Upper lobe of right lung (tissue), 1 donor: ENCODE measurements at regions not wholly inside any gene's neighbourhood (a gene's known extent, or its start where the extent isn't known, plus 50 kb on each side); places are given as distances from the start of the nearest gene placed in this dataset.

Experiments used
- ATAC-seq: fragments of 200-7000 bp; cut with Tn5 transposase; one replicate; pipeline ENCODE4 v1.9.1; 2020; ENCODE audit warnings: mild to moderate bottlenecking, moderate library complexity
- DNase-seq: peaks from one replicate; pipeline ENCODE4 v3.0.0-alpha.2; 2020
- H3K27ac ChIP-seq: fragments of 200-600 bp; one replicate; pipeline ENCODE4 v1.8.0; 2022
- H3K27me3 ChIP-seq: fragments of 200-600 bp; one replicate; pipeline ENCODE4 v1.8.0; 2022; ENCODE audit warnings: mild to moderate bottlenecking
- H3K36me3 ChIP-seq: fragments of 200-600 bp; one replicate; pipeline ENCODE4 v1.8.0; 2022
- H3K4me1 ChIP-seq: fragments of 200-600 bp; one replicate; pipeline ENCODE4 v1.8.0; 2022
- H3K4me3 ChIP-seq: fragments of 200-600 bp; one replicate; pipeline ENCODE4 v1.8.0; 2022; ENCODE audit warnings: mild to moderate bottlenecking
- H3K9me3 ChIP-seq: fragments of 200-600 bp; one replicate; pipeline ENCODE4 v1.8.0; 2022
- intact Hi-C: fragments of 100-400 bp; cut with DNase I; formaldehyde crosslinking; loops from one replicate; pipeline ENCODE4 v1.11.0; 2022
- TF ChIP-seq, protein P1 (sequence below): fragments of 200-600 bp; IDR thresholded peaks from one replicate; pipeline ENCODE4 v1.8.0; 2022; ENCODE audit warnings: antibody characterized with exemption
- donor health status: DM: no; HTN: yes; CAD: no; lungs with severe emphysema.

DNA sequence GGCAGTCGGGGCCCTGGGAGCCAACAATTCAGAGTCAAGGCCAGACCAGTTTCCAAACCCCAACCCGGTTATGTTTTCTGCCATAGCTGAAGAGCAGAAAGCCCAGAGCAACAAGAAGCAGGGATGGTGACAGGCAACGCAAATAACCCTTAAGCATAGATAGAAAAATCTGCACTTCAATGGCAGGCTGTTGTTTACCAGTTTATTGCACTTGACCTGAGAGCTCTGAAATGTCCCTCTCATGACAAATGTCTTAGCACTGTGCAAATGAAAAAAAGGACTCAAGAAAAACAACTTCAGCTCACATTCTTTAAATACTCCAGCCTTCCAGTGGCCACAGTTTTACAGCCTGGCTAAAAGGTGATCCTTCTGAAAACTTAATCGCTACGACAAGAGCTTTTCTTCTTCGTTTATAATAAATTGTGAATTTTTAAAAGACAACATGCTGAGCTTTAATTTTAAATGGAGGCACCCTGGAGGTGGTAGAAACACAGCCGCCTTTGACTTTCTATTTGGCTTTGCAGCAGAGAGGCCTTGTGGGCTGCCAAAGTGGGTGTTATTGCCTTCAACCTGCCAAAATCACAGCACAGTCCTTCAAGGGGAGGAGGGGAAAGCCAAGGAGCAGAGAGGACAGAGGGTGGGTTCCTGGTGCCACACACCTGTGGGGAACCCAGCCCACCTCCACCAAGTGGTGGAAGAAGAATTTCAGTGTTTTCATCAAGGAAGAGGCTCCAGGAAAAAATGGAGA is 289.5 kb upstream of the CDYL start:
- peak; percentile 56 for ATAC-seq
- no peak for DNase-seq
- intact Hi-C loops: no loop called here
- H3K9me3 ChIP-seq: no peaks in the 10 kb centered on the region
- H3K4me3 ChIP-seq: no peak overlapping the region
- TF ChIP-seq, protein P1, sequence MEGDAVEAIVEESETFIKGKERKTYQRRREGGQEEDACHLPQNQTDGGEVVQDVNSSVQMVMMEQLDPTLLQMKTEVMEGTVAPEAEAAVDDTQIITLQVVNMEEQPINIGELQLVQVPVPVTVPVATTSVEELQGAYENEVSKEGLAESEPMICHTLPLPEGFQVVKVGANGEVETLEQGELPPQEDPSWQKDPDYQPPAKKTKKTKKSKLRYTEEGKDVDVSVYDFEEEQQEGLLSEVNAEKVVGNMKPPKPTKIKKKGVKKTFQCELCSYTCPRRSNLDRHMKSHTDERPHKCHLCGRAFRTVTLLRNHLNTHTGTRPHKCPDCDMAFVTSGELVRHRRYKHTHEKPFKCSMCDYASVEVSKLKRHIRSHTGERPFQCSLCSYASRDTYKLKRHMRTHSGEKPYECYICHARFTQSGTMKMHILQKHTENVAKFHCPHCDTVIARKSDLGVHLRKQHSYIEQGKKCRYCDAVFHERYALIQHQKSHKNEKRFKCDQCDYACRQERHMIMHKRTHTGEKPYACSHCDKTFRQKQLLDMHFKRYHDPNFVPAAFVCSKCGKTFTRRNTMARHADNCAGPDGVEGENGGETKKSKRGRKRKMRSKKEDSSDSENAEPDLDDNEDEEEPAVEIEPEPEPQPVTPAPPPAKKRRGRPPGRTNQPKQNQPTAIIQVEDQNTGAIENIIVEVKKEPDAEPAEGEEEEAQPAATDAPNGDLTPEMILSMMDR: no peak
- H3K27me3 ChIP-seq: no peaks in the 10 kb centered on the region
- peak overlapping the region; percentile 9 for H3K27ac ChIP-seq
- no peaks in the 10 kb centered on the region for H3K4me1 ChIP-seq
- no peaks in the 10 kb centered on the region for H3K36me3 ChIP-seq

GRCh38 chr6:4485735-4486134 is 290.5 kb upstream of the CDYL start:
- intact Hi-C loops: no loop called here
- DNase-seq (no peak), ATAC-seq (no peak)
- Histone ChIP-seq H3K27me3 (no peaks in the 10 kb centered on the region), H3K9me3 (no peaks in the 10 kb centered on the region), H3K4me1 (no peaks in the 10 kb centered on the region), H3K27ac (no peak overlapping the region), H3K36me3 (no peaks in the 10 kb centered on the region), H3K4me3 (no peak overlapping the region)
- TF ChIP-seq, protein P1: no peak

DNA sequence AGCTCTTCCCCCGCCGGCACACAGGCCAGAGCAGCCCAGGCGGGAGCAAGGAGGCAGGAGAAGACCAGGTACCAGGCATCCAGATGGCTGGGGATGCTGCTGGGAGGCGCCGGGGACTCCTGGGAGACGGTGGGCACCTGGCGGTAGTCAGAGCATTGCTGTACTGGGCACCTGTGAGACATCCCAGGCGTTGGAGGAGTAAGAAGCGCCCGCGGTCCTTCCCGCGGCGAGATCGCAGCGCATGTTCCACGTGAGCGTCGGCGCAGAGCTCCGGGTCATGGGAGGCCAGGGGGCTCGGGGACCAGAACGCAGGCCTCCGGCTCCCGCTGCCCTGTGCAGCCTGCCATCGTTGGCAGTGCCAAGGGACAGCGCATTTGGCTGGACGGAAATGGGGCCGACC is 293.7 kb upstream of the CDYL start:
- no peaks in the 10 kb centered on the region for H3K9me3 ChIP-seq
- intact Hi-C loops: no loop called here
- DNase-seq (no peak), ATAC-seq (no peak)
- TF ChIP-seq, protein P1: no peak
- no peak overlapping the region for H3K27ac ChIP-seq
- H3K4me1 ChIP-seq: no peaks in the 10 kb centered on the region
- H3K36me3 ChIP-seq: no peaks in the 10 kb centered on the region
- H3K27me3 ChIP-seq: no peaks in the 10 kb centered on the region
- H3K4me3 ChIP-seq: no peak overlapping the region

DNA sequence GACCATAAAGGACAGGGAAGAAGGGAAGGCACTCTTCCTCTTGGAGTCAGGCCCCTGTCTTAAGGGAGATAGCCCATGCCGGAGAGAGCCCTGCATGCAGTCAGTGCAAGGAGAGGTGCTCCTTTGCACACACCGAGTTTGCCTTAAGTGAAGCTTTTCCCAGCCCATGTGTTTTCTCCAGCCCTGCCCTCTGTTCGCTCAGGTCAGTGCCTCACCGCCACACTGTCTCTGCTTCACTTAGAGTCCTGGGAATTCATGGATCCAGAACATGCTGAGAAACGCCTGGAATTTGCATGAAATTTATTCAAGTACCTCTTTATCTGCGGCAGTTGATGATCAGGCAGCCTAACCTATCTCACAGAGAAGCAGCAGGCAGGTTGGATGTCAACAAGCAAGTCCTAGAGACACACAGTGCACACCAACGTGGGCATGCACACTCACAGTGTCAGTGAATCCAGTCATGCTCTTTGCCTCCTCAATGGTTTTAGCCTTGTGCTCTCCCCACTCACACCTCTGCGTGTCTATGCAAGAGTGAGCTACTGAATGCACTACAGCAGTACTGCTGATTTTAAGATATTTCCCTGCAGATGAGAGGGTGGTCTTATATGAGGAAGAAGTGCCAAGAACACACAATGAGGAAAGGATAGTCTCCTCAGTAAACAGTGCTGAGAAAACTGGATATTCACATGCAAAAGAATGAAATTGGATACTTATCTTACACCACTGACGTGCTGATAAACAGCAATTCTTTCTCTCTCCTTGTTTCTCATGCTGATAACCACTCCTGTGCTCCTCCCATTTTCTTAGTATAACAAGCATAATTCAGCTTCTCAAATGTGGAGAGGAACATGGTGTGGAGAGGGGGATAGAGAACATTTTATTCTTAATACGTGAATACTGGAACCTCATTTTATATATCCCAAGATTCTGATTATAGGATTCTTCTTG is 295.1 kb upstream of the CDYL start:
- H3K27ac ChIP-seq: no peak overlapping the region
- TF ChIP-seq, protein P1: no peak
- no peak overlapping the region for H3K4me3 ChIP-seq
- H3K4me1 ChIP-seq: no peaks in the 10 kb centered on the region
- DNase-seq (no peak), ATAC-seq (no peak)
- H3K36me3 ChIP-seq: no peaks in the 10 kb centered on the region
- H3K27me3 ChIP-seq: no peaks in the 10 kb centered on the region
- H3K9me3 ChIP-seq: no peaks in the 10 kb centered on the region
- intact Hi-C loops: no loop called here

DNA sequence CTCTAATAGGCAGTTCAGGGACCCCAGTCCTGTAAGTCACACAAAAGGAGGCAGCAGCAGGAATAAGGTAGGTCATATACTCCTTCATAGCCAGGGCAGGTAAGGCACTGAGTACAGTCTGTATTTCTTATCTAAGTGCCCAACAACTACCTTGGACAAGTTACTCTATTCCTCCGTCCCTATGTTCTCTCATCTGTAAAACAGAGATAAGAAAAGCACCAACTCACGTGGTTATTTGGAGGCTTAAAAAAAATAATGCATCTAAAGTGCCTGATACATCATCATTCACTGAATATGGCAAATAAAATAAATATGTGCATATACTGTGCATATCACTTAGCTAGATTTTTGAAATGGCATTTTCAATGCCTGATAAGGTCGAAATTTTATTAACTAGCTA is 298.1 kb upstream of the CDYL start:
- intact Hi-C loops: no loop called here
- Histone ChIP-seq H3K4me1 (no peaks in the 10 kb centered on the region), H3K4me3 (no peak overlapping the region), H3K27me3 (no peaks in the 10 kb centered on the region), H3K36me3 (no peaks in the 10 kb centered on the region), H3K27ac (no peak overlapping the region), H3K9me3 (no peaks in the 10 kb centered on the region)
- DNase-seq (no peak), ATAC-seq (no peak)
- TF ChIP-seq, protein P1: no peak
